ENCODE measurements at regions not wholly inside any gene's neighbourhood (a gene's known extent, or its start where the extent isn't known, plus 50 kb on each side); places are given as distances from the start of the nearest gene placed in this dataset.

DNA sequence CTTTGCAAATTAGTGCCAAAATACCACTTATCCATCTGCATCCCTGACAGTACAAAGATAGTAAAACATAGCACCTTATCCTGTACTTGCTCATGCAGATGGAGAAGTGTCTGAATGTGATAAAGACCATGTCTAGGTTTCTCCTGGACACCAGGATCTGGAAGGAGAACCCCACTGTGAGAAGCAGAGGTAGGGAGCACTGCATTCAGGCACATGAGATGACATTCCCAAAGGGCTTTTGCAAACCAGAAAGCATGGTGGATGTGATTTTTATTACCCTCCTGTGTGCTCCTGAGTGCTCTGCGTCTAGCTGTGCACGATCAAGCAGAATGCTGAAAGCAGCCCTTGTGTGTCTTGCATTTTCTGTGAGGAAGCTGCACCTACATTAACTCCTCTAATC lies 857.6 kb upstream of the ID2 start:
- DNase-seq (ENCODE audit: extremely low read depth in 1 of 2, low read depth in 1 of 2), result no peak

- peak; percentile 13 to 60 for DNase-seq (ENCODE audit: extremely low read depth in 1 of 2, low read depth in 1 of 2)
These were observed 856.1 kb upstream of the ID2 start for GRCh38 chr2:7825591-7826312.

- no peak for DNase-seq (ENCODE audit: extremely low read depth in 1 of 2, low read depth in 1 of 2)
These were observed 855.2 kb upstream of the ID2 start for GRCh38 chr2:7826656-7827055.

DNA sequence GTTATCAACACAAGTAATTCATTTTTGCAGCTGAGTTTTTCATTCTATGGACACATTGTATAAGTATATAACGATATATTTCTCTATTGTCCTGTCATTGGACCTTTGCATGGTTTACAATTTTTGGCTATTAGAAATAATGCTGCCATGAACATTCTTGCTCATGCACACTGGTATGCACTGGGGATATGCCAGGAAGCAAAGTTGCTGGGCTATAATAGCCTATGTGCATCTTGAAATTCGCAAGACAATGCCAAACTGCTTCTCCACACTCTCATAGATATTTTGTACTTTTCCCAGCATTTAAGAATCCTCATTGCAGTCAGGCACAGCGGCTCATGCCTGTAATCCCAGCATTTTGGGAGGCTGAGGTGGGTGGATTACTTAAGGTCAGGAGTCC lies 852.6 kb upstream of the ID2 start:
- DNase-seq (ENCODE audit: extremely low read depth in 1 of 2, low read depth in 1 of 2), result no peak

- no peak for DNase-seq (ENCODE audit: extremely low read depth in 1 of 2, low read depth in 1 of 2)
These were observed 851.2 kb upstream of the ID2 start for GRCh38 chr2:7830616-7831015.

DNA sequence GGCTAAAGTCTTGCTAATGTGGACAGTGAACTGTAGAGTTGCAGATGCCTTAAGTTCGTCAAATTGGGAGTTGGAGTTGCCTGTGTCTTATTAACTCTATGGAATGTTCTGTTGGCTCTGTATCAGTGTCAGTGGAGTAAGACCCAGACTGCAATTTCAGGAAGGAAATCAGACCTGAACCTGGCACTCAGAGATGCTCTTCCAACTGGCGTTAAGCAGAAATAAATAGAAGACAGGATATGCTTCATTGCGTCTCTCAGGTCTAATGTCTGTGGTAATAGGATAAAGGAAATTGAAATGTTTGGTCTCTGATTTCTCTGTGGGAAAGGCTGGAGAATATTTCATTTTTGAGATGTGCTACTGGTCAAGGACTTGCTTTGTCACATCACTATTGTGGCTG lies 846.7 kb upstream of the ID2 start:
- DNase-seq (ENCODE audit: extremely low read depth in 1 of 2, low read depth in 1 of 2), result no peak

DNA sequence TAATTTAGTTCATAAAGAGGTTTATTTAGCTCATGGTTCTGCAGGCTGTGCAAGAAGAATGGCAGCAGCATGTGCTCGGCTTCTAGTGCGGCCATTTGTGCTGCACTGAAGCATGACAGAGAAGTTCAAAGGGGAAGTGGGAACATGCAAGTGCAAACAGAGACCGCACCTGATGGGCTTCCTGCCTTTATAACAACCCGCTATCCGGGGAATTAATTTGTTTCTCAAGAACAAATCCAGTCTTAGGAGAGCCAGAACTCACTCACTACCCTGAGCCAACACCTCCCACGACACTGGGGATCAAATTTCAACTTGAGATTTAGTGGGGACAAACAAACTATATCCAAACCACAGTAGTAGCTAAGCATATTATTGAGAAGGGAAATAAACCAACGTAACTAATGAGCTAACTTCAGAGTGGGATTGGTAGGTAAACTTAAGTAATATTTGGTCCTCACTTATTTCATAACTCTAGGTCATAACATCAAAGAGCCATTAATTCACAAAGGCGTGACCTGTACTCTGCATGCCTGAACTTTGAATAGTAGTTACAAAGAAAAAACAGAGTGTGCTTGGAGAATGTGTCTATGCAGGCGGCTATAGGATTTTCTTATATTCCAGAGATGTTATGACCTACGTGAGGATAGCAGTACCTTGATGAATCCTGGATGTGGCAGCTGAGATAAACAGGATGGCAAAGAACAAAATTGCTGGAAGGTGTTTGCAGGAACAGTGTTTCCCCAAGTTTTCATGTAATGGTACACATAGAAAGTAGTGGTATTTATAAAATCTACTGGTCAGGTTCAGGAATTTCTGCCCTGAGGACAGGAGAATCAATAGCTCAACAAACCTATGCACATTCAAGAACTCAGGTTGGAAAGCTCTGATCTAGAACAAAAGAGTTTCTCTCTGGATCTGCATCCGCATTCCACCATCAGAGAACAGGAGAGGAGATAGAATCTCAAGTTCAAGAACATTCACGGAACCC lies 845.9 kb upstream of the ID2 start:
- no peak for DNase-seq (ENCODE audit: extremely low read depth in 1 of 2, low read depth in 1 of 2)

DNA sequence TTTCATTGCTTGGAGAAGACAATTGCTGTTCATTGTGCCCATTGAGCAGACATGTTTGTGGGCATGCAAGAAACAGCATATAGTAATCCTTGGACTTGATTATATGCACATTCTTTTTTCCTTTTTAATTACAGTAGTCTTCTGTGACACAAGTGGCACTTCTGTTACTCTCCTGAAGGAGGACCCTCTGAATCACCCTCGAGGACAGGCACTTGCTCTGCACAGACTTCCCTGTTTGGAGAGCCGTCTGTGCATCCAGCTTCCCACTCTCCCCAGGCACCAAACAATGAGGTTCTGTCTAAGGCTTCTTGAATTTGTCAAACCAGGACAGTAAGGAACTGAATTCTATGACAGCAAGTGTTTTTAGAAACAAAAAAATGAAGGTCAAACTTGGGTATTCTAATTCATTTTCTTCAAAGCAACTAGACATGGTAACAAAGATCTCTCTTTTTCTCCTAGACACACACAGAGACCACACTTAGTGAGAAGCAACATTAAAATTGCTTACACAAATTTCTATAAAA lies 844.6 kb upstream of the ID2 start:
- no peak for DNase-seq (ENCODE audit: extremely low read depth in 1 of 2, low read depth in 1 of 2)

DNA sequence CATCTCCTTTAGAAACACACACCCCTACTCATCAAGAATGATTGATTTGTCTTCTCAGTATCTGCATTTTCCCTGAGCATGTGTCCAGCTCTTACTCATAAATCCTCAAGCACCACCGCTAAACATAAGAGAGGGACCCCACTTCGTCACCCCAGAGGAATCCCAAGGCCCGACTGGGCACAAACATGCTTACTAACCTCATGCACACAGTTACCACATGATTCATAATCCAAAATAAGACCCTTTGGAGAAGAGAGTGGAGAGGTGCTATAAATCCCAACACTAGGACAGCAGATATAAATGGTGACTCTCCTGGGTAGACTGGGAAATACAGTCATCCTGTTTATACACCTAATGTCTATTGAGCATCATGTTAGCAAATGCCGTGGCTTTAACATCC lies 843.2 kb upstream of the ID2 start:
- DNase-seq (ENCODE audit: extremely low read depth in 1 of 2, low read depth in 1 of 2), result no peak

- no peak for DNase-seq (ENCODE audit: extremely low read depth in 1 of 2, low read depth in 1 of 2)
These were observed 841.0 kb upstream of the ID2 start for GRCh38 chr2:7840651-7841380.

DNA sequence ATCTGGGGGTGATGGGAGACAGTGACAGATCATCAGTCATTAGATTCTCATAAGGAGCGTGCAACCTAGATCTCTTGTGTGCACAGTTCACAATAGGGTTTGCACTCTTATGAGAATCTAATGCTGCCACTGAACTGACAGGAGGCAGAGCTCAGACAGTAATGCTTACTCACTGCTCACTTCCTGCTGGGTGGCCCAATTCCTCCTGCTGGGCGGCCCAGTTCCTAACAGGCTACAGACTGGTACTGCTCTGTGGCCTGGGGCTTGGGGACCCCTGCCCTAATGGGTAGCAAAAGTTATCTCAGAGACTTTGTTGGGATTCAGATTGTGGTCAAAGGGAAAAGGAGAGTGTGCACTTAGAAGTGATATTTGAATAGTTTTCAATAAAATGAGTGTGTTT lies 840.1 kb upstream of the ID2 start:
- no peak for DNase-seq (ENCODE audit: extremely low read depth in 1 of 2, low read depth in 1 of 2)

DNA sequence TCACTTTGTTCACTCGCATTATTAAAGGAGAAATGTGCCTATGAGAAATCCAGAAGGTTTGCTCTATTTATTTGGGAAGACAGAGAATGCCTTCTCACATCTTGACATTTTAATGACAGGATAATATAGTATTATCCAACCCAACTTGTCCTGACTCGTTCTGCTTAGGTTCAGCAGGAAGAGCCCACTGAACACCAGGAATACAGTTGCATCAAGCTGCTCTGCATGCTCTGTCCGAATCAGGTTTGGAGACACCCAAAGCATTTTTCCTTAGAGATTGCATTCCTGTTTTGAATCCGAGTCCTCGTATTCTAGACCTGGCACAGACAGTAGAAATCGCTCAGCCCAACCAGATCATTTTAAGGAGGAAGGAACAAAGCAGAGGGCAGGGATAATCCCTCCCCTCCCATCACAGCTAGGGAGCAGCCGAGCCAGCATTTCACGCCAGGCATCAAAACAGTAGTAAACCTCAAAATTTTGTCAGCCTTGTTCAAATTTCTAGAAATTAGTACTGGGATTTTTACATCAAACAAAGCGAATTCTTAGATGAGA lies 837.4 kb upstream of the ID2 start:
- no peak for DNase-seq (ENCODE audit: extremely low read depth in 1 of 2, low read depth in 1 of 2)

- DNase-seq (ENCODE audit: extremely low read depth in 1 of 2, low read depth in 1 of 2), result no peak
These were observed 836.5 kb upstream of the ID2 start for GRCh38 chr2:7845332-7845731.

DNA sequence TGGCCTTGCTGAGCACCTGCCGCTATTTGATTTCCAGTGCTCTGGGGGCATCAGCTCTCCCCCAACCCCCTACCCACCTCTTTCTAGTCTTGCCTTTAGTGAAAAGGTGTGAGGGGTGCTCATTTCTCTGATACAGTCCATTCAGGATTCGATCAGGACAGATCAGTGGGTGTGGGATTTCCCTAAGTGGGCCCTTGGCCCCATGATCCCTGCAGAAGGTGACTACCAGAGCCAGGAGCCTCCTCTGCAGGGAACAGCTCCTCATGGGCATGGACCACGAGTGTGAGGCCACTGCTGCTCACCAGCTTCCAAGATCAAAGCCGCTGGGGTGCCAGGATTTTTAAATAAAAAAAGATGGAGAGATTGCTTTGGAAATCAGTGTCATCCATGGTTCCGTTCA lies 835.2 kb upstream of the ID2 start:
- no peak for DNase-seq (ENCODE audit: extremely low read depth in 1 of 2, low read depth in 1 of 2)

- DNase-seq (ENCODE audit: extremely low read depth in 1 of 2, low read depth in 1 of 2), result no peak
These were observed 834.5 kb upstream of the ID2 start for GRCh38 chr2:7847321-7847720.

DNA sequence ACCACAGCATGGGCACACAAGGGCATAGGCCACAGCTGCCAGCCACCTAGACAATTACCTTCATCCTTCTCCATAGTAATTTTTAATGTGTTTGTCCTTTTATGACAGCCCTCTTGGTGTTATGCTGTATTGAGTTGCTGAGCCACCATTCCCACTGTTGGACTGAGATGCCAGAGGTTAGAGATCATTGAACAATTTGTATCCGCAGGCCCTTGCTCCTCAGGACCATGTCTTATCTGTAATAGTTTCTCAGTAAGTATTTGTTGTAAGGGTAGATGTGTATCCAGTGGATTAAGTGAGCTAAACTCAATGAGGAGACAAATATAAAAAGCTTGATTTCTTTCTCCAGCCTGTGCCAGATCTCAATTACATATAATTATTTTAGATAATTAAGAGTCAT lies 832.8 kb upstream of the ID2 start:
- DNase-seq (ENCODE audit: extremely low read depth in 1 of 2, low read depth in 1 of 2), result no peak

GRCh38 chr2:7849531-7849930 lies 832.3 kb upstream of the ID2 start:
- no peak for DNase-seq (ENCODE audit: extremely low read depth in 1 of 2, low read depth in 1 of 2)

DNA sequence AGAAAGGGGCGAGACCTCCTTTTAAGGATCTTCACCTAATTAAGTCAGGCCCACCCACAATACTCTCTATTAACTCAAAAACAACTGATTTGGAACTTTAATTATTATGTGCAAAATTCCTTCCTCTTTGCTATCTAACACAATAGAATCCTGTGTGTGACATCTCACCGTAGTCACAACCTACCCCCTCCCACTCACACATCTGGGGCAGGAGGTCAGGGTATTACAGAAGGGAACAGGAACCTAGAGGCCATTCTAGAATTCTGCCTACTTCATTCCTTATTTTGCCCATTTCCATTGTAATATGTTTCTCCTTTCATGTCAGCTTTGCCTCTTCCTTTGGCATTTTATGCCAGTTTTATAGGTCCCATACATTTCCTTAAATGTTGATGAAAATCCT lies 829.3 kb upstream of the ID2 start:
- no peak for DNase-seq (ENCODE audit: extremely low read depth in 1 of 2, low read depth in 1 of 2)

- no peak for DNase-seq (ENCODE audit: extremely low read depth in 1 of 2, low read depth in 1 of 2)
These were observed 824.0 kb upstream of the ID2 start for GRCh38 chr2:7857904-7858303.

DNA sequence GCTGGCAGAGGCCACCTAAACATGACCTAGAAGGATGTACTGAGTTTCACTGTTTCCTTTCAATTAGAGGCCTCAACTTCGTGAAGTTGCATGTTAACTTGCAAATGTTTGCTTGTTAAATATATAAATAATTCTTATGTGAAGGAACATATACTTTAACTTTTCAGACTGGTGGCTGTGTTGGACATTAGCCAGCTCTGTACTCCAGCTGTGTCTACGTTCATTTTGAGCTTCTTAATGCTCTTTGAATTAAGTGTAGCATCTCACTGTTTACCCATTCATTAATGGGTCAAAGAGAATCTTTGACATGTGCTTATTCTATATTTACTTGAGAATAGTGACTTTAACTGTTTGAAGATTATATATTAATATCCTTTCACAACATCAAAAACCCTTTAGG lies 823.2 kb upstream of the ID2 start:
- DNase-seq (ENCODE audit: extremely low read depth in 1 of 2, low read depth in 1 of 2), result no peak

DNA sequence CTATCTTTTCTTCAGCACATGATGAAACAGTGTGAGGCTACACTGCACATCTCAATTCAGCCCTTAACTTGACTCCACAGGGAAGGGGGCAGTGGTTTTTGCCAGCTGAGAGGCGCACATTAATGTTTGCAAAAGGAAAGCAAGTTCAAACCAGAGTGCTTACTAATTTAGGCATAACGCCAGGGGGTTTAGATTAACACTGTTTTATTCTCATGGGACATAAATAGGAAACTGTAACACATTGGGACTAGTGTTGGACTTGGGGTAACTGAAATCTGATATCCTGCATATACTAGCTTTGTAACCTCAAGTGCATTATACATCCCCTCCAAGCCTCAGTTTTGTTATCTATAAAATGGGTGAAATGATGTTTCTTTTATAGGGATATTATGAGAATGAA lies 821.2 kb upstream of the ID2 start:
- no peak for DNase-seq (ENCODE audit: extremely low read depth in 1 of 2, low read depth in 1 of 2)
